ENCODE measurements at regions not wholly inside any gene's neighbourhood (a gene's known extent, or its start where the extent isn't known, plus 50 kb on each side); places are given as distances from the start of the nearest gene placed in this dataset.

- no peak for DNase-seq
Observed at GRCh38 chr5:27275345-27275744, 237.0 kb upstream of the CDH9 start.

GRCh38 chr5:27269766-27270165, 231.4 kb upstream of the CDH9 start:
- DNase-seq, result no peak

GRCh38 chr5:27267209-27267824, 228.9 kb upstream of the CDH9 start:
- DNase-seq, result no peak

GRCh38 chr5:27266184-27266583, 227.8 kb upstream of the CDH9 start:
- no peak for DNase-seq

GRCh38 chr5:27257696-27258095, 219.3 kb upstream of the CDH9 start:
- no peak for DNase-seq

- DNase-seq, result no peak
Observed at GRCh38 chr5:27252911-27253310, 214.5 kb upstream of the CDH9 start.

- DNase-seq, result no peak
Observed at GRCh38 chr5:27242258-27242626, 203.9 kb upstream of the CDH9 start.

- DNase-seq, result no peak
Observed at GRCh38 chr5:27241564-27242257, 203.3 kb upstream of the CDH9 start.

GRCh38 chr5:27240791-27241190, 202.4 kb upstream of the CDH9 start:
- no peak for DNase-seq

- DNase-seq, result no peak
Observed at GRCh38 chr5:27234916-27235315, 196.5 kb upstream of the CDH9 start.

- no peak for DNase-seq
Observed at GRCh38 chr5:27221410-27221809, 183.0 kb upstream of the CDH9 start.

GRCh38 chr5:27220752-27221151, 182.4 kb upstream of the CDH9 start:
- no peak for DNase-seq

GRCh38 chr5:27217977-27218376, 179.6 kb upstream of the CDH9 start:
- DNase-seq, result no peak

GRCh38 chr5:27217155-27217956, 179.0 kb upstream of the CDH9 start:
- DNase-seq, result no peak

GRCh38 chr5:27216367-27216950, 178.1 kb upstream of the CDH9 start:
- no peak for DNase-seq

- DNase-seq, result no peak
Observed at GRCh38 chr5:27208051-27208450, 169.7 kb upstream of the CDH9 start.

- DNase-seq, result no peak
Observed at GRCh38 chr5:27191786-27192510, 153.6 kb upstream of the CDH9 start.

- DNase-seq, result no peak
Observed at GRCh38 chr5:27172693-27173092, 134.3 kb upstream of the CDH9 start.

GRCh38 chr5:27171761-27172261, 133.4 kb upstream of the CDH9 start:
- no peak for DNase-seq

GRCh38 chr5:27158775-27159174, 120.4 kb upstream of the CDH9 start:
- no peak for DNase-seq

- DNase-seq, result no peak
Observed at GRCh38 chr5:27158171-27158570, 119.8 kb upstream of the CDH9 start.

- no peak for DNase-seq
Observed at GRCh38 chr5:27144456-27144855, 106.1 kb upstream of the CDH9 start.

GRCh38 chr5:27140831-27141230, 102.4 kb upstream of the CDH9 start:
- no peak for DNase-seq

Data from NCI-H1092 (cell line).